OCI-LY1 (cell line): ENCODE measurements at regions not wholly inside any gene's neighbourhood (a gene's known extent, or its start where the extent isn't known, plus 50 kb on each side); places are given as distances from the start of the nearest gene placed in this dataset.

Experiments used
- EZH2 ChIP-seq: fragments of 200-600 bp; sonication (generic), shearing (Covaris generic); IDR thresholded peaks from 2 replicates; pipeline ENCODE4 v1.8.0; 2017; ENCODE audit warnings: borderline replicate concordance, mixed run types, mild to moderate bottlenecking, antibody characterized with exemption, low read length, moderate library complexity, mixed read lengths
- TF ChIP-seq, protein P1 (sequence below): fragments of 200-600 bp; sonication (generic), shearing (Covaris generic); IDR thresholded peaks from 2 replicates; pipeline ENCODE4 v1.5.1; 2017; ENCODE audit warnings: mild to moderate bottlenecking, antibody characterized with exemption, low read length, moderate library complexity, mixed read lengths

DNA sequence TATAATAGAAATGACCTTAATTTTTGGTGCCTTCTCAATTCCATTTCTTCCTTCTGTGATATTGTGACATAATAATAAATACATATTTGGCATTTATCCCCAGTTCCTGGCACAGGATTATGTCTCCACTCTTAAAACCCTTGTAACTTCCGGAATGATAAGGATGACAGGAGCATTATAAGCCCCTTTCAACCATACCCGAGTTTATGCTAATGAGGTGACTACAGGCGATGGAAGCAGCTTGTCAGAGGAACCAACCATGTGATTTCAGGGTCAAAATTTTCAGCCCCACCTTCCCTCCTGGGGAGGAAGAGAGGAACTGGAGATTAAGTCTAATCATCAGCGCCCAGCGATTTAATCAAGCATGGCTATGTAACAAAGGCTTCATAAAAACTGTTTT, 528.5 kb upstream of the CRIM1 start:
- TF ChIP-seq, protein P1, sequence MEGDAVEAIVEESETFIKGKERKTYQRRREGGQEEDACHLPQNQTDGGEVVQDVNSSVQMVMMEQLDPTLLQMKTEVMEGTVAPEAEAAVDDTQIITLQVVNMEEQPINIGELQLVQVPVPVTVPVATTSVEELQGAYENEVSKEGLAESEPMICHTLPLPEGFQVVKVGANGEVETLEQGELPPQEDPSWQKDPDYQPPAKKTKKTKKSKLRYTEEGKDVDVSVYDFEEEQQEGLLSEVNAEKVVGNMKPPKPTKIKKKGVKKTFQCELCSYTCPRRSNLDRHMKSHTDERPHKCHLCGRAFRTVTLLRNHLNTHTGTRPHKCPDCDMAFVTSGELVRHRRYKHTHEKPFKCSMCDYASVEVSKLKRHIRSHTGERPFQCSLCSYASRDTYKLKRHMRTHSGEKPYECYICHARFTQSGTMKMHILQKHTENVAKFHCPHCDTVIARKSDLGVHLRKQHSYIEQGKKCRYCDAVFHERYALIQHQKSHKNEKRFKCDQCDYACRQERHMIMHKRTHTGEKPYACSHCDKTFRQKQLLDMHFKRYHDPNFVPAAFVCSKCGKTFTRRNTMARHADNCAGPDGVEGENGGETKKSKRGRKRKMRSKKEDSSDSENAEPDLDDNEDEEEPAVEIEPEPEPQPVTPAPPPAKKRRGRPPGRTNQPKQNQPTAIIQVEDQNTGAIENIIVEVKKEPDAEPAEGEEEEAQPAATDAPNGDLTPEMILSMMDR, result no peak
- no peak for TF ChIP-seq EZH2
